ENCODE measurements at regions not wholly inside any gene's neighbourhood (a gene's known extent, or its start where the extent isn't known, plus 50 kb on each side); places are given as distances from the start of the nearest gene placed in this dataset.

DNA sequence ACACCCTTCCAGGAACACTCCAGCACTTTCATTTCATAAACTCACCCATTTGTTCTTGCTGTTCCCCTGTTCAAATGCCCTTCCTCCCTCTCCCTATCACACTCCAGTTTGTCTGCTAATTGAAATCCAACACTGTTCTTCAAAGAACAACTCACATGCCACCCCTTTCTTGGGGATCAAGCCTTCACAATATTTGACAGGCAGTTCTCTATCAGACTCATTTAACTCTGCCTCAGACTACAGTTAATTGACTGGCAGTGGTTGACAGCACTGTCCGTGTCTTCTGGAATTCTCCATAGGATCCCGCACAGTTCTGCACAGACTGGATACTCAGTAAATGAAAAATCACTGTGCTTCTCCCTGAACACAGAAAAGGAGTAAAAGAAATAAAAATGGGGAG is 87.8 kb downstream of the PMP22 start:
- no peak overlapping the region for H3K9ac ChIP-seq (ENCODE audit: low read depth in 1 of 2, low read length in 2 of 2)
- no peak overlapping the region for H3K27ac ChIP-seq (ENCODE audit: low read depth, low read length)
- no peaks in the 10 kb centered on the region for H3K9me3 ChIP-seq (ENCODE audit: control insufficient read depth in 1 of 2, low read length in 2 of 2)
- H3K36me3 ChIP-seq (ENCODE audit: control insufficient read depth in 1 of 2, insufficient read depth in 2 of 2, low read length in 2 of 2): no peaks in the 10 kb centered on the region
- no peaks in the 10 kb centered on the region for H3K27me3 ChIP-seq (ENCODE audit: control insufficient read depth in 1 of 2, insufficient read depth in 2 of 2, low read length in 2 of 2)
- no peaks in the 10 kb centered on the region for H3K4me1 ChIP-seq (ENCODE audit: control insufficient read depth in 1 of 2, insufficient read depth in 2 of 2, low read length in 2 of 2)
- H3K4me3 ChIP-seq (ENCODE audit: low read depth in 1 of 2, low read length in 2 of 2): no peak overlapping the region

DNA sequence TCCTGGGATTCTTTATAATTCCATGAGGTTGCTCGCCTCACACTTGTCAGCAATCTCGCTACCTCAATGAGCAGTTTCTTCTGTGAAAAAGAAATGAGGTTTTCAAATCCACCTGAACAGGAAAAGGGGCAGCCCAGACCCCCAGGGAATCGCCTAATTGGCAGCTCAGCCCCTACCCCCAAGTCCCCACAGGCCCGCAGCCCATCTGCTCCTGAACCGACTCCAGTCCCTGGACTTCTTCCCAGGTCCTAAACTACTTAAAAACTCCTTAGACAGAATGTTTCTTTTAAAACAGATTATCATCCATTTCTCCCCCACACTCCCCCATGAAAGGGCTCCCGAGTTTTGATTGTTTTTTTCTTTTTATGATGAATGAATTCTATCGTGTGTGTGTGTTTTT is 89.8 kb downstream of the PMP22 start:
- H3K9ac ChIP-seq (ENCODE audit: low read depth in 1 of 2, low read length in 2 of 2): no peak overlapping the region
- no peaks in the 10 kb centered on the region for H3K9me3 ChIP-seq (ENCODE audit: control insufficient read depth in 1 of 2, low read length in 2 of 2)
- no peaks in the 10 kb centered on the region for H3K27me3 ChIP-seq (ENCODE audit: control insufficient read depth in 1 of 2, insufficient read depth in 2 of 2, low read length in 2 of 2)
- no peak overlapping the region for H3K27ac ChIP-seq (ENCODE audit: low read depth, low read length)
- no peak overlapping the region for H3K4me3 ChIP-seq (ENCODE audit: low read depth in 1 of 2, low read length in 2 of 2)
- no peaks in the 10 kb centered on the region for H3K4me1 ChIP-seq (ENCODE audit: control insufficient read depth in 1 of 2, insufficient read depth in 2 of 2, low read length in 2 of 2)
- H3K36me3 ChIP-seq (ENCODE audit: control insufficient read depth in 1 of 2, insufficient read depth in 2 of 2, low read length in 2 of 2): no peaks in the 10 kb centered on the region

DNA sequence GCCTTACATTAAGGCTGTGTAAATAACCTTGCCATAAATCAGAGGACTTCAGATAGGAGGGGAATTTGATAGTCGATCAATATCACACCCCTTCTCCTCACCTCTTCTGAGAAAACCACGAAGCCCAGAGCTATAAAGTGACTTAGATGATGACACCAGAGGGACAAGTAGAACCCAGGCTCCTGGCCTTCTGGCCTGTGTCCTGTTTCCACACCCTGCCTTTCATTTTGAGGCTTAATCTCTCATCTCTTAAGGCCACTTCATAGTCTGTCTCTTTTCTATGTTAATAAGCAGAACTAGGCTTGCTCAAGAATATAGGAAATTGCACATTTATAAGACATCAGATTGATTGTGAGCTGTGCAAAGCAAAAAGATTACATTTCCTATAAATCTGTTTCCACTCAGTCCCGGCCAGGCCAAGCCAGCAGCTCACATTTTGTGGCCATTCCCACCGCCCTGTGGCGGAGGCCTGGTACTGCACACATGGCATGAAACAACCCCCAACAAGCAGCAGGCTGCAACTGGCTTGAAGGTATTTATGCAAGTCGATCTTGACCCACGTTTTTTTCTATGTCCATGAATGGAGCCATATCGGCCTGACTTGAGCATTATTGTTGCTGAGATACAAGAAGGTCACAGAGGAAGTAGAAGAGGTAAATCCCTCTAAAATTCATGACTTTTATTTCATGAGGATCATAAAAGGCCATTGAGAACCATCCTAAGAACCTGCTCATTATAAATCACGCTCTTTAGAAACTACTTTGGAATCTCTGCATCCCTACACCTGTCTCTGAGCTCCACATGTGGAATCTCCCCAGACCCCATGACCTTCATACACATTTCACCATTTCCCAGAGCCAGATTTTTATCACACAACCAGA is 93.7 kb downstream of the PMP22 start:
- Histone ChIP-seq H3K9me3 (ENCODE audit: control insufficient read depth in 1 of 2, low read length in 2 of 2) (no peaks in the 10 kb centered on the region), H3K36me3 (ENCODE audit: control insufficient read depth in 1 of 2, insufficient read depth in 2 of 2, low read length in 2 of 2) (no peaks in the 10 kb centered on the region), H3K27ac (ENCODE audit: low read depth, low read length) (no peak overlapping the region), H3K4me1 (ENCODE audit: control insufficient read depth in 1 of 2, insufficient read depth in 2 of 2, low read length in 2 of 2) (no peaks in the 10 kb centered on the region), H3K9ac (ENCODE audit: low read depth in 1 of 2, low read length in 2 of 2) (no peak overlapping the region), H3K4me3 (ENCODE audit: low read depth in 1 of 2, low read length in 2 of 2) (no peak overlapping the region), H3K27me3 (ENCODE audit: control insufficient read depth in 1 of 2, insufficient read depth in 2 of 2, low read length in 2 of 2) (no peaks in the 10 kb centered on the region)

DNA sequence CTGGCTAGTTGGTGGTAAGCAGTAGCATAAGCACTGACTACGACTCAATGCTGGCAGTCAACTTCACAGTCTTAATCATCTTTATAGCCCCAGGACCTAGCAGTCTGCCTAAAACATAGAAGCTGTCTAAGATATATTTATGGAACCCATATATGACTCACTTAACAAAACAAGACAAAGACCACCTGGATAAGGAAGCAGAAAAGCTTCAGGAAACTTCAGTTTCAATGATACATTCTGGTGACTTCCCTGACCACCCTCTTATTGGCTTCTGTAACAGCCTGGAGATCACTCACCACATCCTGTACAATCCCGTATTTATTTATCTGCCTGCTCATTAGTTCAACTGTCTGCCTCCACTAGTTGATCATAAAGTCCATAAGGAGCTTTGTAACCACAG is 95.5 kb downstream of the PMP22 start:
- Histone ChIP-seq H3K36me3 (ENCODE audit: control insufficient read depth in 1 of 2, insufficient read depth in 2 of 2, low read length in 2 of 2) (no peaks in the 10 kb centered on the region), H3K4me3 (ENCODE audit: low read depth in 1 of 2, low read length in 2 of 2) (no peak overlapping the region), H3K4me1 (ENCODE audit: control insufficient read depth in 1 of 2, insufficient read depth in 2 of 2, low read length in 2 of 2) (no peaks in the 10 kb centered on the region), H3K27me3 (ENCODE audit: control insufficient read depth in 1 of 2, insufficient read depth in 2 of 2, low read length in 2 of 2) (no peaks in the 10 kb centered on the region), H3K27ac (ENCODE audit: low read depth, low read length) (no peak overlapping the region), H3K9ac (ENCODE audit: low read depth in 1 of 2, low read length in 2 of 2) (no peak overlapping the region), H3K9me3 (ENCODE audit: control insufficient read depth in 1 of 2, low read length in 2 of 2) (no peaks in the 10 kb centered on the region)

DNA sequence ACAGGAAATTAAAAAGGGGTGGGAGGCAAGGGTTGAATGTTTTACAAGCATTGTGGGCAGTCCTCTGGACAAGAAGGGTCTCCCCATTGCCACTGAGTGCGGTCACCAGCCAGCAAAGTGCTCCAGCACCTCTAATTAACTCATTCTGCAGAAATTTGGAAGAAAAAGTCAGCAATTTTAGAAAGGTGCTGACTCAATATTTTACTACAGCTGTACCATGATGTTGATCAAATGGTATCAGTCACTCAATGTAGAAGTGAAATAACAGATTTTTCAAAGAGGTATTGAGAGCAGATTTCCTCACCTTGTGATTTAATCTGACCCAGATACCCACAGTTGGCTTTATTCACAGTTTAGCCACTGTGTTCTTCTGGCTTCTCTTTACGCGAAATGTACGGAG is 96.7 kb downstream of the PMP22 start:
- Histone ChIP-seq H3K36me3 (ENCODE audit: control insufficient read depth in 1 of 2, insufficient read depth in 2 of 2, low read length in 2 of 2) (no peaks in the 10 kb centered on the region), H3K9ac (ENCODE audit: low read depth in 1 of 2, low read length in 2 of 2) (no peak overlapping the region), H3K9me3 (ENCODE audit: control insufficient read depth in 1 of 2, low read length in 2 of 2) (no peaks in the 10 kb centered on the region), H3K4me3 (ENCODE audit: low read depth in 1 of 2, low read length in 2 of 2) (no peak overlapping the region), H3K27ac (ENCODE audit: low read depth, low read length) (no peak overlapping the region), H3K27me3 (ENCODE audit: control insufficient read depth in 1 of 2, insufficient read depth in 2 of 2, low read length in 2 of 2) (no peaks in the 10 kb centered on the region), H3K4me1 (ENCODE audit: control insufficient read depth in 1 of 2, insufficient read depth in 2 of 2, low read length in 2 of 2) (no peaks in the 10 kb centered on the region)

DNA sequence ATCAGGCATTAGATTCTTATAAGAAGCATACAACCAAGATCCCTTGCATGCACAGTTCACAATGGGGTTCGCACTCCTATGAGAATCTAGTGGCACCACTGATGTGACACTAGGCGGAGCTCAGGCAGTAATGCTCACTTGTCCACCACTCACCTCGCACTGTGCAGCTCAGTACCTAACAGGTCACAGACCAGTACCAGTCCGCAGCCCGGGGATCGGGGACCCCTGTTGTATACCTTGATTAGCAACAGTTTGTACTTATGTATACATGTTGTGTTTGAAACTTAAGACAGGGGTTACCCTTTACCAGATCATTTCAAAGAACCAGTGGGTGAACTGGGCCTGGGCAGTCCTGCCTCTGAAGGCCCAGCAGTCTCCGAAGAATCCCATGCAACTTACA is 103.7 kb downstream of the PMP22 start:
- H3K27ac ChIP-seq (ENCODE audit: low read depth, low read length): no peak overlapping the region
- no peak overlapping the region for H3K4me3 ChIP-seq (ENCODE audit: low read depth in 1 of 2, low read length in 2 of 2)
- no peaks in the 10 kb centered on the region for H3K27me3 ChIP-seq (ENCODE audit: control insufficient read depth in 1 of 2, insufficient read depth in 2 of 2, low read length in 2 of 2)
- no peak overlapping the region for H3K9ac ChIP-seq (ENCODE audit: low read depth in 1 of 2, low read length in 2 of 2)
- H3K4me1 ChIP-seq (ENCODE audit: control insufficient read depth in 1 of 2, insufficient read depth in 2 of 2, low read length in 2 of 2): no peaks in the 10 kb centered on the region
- no peaks in the 10 kb centered on the region for H3K36me3 ChIP-seq (ENCODE audit: control insufficient read depth in 1 of 2, insufficient read depth in 2 of 2, low read length in 2 of 2)
- H3K9me3 ChIP-seq (ENCODE audit: control insufficient read depth in 1 of 2, low read length in 2 of 2): no peaks in the 10 kb centered on the region

DNA sequence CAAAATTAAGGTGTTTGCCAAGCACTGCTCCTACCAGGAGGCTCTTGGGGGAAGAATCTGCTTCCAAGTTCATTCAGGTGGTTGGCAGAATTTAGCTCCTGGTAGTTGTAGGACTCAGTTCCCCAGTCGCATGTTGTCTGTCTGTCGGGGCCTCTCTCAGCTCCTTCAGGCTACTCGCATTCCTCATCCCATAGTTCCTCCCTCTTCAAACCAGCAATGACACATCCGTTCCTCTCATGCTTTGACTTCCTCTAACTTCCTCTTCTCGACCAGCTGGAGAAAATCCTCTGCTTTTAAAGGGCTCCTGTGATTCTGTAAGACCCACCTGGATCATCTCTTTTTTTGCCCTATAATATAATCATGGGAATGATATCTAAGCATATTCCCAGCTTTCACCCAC is 108.1 kb downstream of the PMP22 start:
- Histone ChIP-seq H3K4me1 (ENCODE audit: control insufficient read depth in 1 of 2, insufficient read depth in 2 of 2, low read length in 2 of 2) (no peaks in the 10 kb centered on the region), H3K9me3 (ENCODE audit: control insufficient read depth in 1 of 2, low read length in 2 of 2) (no peaks in the 10 kb centered on the region), H3K27me3 (ENCODE audit: control insufficient read depth in 1 of 2, insufficient read depth in 2 of 2, low read length in 2 of 2) (no peaks in the 10 kb centered on the region), H3K36me3 (ENCODE audit: control insufficient read depth in 1 of 2, insufficient read depth in 2 of 2, low read length in 2 of 2) (no peaks in the 10 kb centered on the region), H3K27ac (ENCODE audit: low read depth, low read length) (no peak overlapping the region), H3K4me3 (ENCODE audit: low read depth in 1 of 2, low read length in 2 of 2) (no peak overlapping the region), H3K9ac (ENCODE audit: low read depth in 1 of 2, low read length in 2 of 2) (no peak overlapping the region)

DNA sequence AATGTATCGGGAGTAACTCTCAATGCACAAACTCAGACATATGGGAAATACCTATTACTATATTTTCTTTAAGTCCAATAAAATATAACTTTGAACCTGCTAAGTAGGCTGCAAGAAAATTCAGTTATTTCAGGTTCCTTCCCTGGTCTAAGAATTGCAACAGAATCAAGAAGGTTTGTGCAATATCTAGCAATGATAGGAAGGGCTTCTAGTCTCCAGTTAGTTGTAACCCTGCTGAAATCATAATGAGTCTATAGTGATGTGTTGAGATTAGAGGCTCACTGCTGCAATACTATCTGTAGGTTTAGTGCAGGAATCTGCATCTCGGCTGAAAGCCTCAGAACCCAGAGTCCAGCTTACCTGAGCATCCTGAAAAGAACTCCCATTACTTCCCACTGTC is 110.5 kb downstream of the PMP22 start:
- H3K9me3 ChIP-seq (ENCODE audit: control insufficient read depth in 1 of 2, low read length in 2 of 2): no peaks in the 10 kb centered on the region
- H3K9ac ChIP-seq (ENCODE audit: low read depth in 1 of 2, low read length in 2 of 2): no peak overlapping the region
- no peaks in the 10 kb centered on the region for H3K4me1 ChIP-seq (ENCODE audit: control insufficient read depth in 1 of 2, insufficient read depth in 2 of 2, low read length in 2 of 2)
- H3K27me3 ChIP-seq (ENCODE audit: control insufficient read depth in 1 of 2, insufficient read depth in 2 of 2, low read length in 2 of 2): no peaks in the 10 kb centered on the region
- H3K4me3 ChIP-seq (ENCODE audit: low read depth in 1 of 2, low read length in 2 of 2): no peak overlapping the region
- no peaks in the 10 kb centered on the region for H3K36me3 ChIP-seq (ENCODE audit: control insufficient read depth in 1 of 2, insufficient read depth in 2 of 2, low read length in 2 of 2)
- H3K27ac ChIP-seq (ENCODE audit: low read depth, low read length): no peak overlapping the region

DNA sequence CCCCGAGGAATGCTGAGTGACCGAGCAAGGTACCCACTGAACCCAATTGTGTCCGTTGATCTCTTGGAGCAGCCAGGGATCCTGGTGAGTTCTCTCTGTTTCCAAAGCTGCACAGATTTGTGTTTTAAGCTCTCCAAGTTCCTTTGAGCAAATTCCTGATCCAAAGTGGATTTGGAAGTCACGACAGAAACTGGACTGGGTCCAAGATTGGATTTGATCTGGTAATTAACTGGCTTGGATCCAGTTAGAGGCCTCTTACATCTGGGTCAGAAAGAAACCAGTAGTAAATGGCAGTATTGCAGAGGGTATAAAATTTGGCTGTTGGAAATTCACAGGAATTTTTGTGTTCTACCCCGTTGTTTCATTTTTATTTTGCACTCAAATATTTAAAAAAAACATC is 119.5 kb downstream of the PMP22 start:
- no peak overlapping the region for H3K9ac ChIP-seq (ENCODE audit: low read depth in 1 of 2, low read length in 2 of 2)

DNA sequence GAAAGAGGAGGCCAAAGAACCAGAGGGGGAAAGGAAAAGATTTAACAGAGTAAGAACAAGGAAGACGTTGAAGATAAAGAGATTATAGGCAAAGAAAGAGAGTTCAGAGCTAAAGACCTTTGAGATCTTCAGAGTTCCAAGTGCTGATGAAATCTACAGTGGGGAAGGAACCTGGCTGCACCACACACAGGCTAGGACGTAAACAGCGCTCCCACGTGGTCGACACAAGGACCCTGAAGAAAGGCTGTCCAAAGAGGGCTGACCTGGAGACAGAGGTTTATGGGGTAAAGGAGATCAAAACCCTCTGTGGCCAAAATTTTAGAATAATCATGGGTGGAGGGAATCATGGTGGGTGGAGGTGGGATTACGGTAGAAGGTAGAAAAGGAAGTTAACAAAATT is 121.6 kb downstream of the PMP22 start:
- H3K9me3 ChIP-seq (ENCODE audit: control insufficient read depth in 1 of 2, low read length in 2 of 2): no peaks in the 10 kb centered on the region
- no peaks in the 10 kb centered on the region for H3K36me3 ChIP-seq (ENCODE audit: control insufficient read depth in 1 of 2, insufficient read depth in 2 of 2, low read length in 2 of 2)
- no peak overlapping the region for H3K27ac ChIP-seq (ENCODE audit: low read depth, low read length)
- no peaks in the 10 kb centered on the region for H3K27me3 ChIP-seq (ENCODE audit: control insufficient read depth in 1 of 2, insufficient read depth in 2 of 2, low read length in 2 of 2)
- no peaks in the 10 kb centered on the region for H3K4me1 ChIP-seq (ENCODE audit: control insufficient read depth in 1 of 2, insufficient read depth in 2 of 2, low read length in 2 of 2)
- no peak overlapping the region for H3K4me3 ChIP-seq (ENCODE audit: low read depth in 1 of 2, low read length in 2 of 2)
- no peak overlapping the region for H3K9ac ChIP-seq (ENCODE audit: low read depth in 1 of 2, low read length in 2 of 2)

More for the DNA sequence above, 119.5 kb downstream of the PMP22 start:
- Histone ChIP-seq H3K27me3 (ENCODE audit: control insufficient read depth in 1 of 2, insufficient read depth in 2 of 2, low read length in 2 of 2) (no peaks in the 10 kb centered on the region), H3K4me3 (ENCODE audit: low read depth in 1 of 2, low read length in 2 of 2) (no peak overlapping the region), H3K36me3 (ENCODE audit: control insufficient read depth in 1 of 2, insufficient read depth in 2 of 2, low read length in 2 of 2) (no peaks in the 10 kb centered on the region), H3K4me1 (ENCODE audit: control insufficient read depth in 1 of 2, insufficient read depth in 2 of 2, low read length in 2 of 2) (no peaks in the 10 kb centered on the region), H3K27ac (ENCODE audit: low read depth, low read length) (no peak overlapping the region), H3K9me3 (ENCODE audit: control insufficient read depth in 1 of 2, low read length in 2 of 2) (no peaks in the 10 kb centered on the region)
